HG02943 (cell line): ENCODE measurements at regions not wholly inside any gene's neighbourhood (a gene's known extent, or its start where the extent isn't known, plus 50 kb on each side); places are given as distances from the start of the nearest gene placed in this dataset.
"Not testable (repeated sequence)": the region's sequence is repeated elsewhere in the genome, so short reads cannot be mapped to it uniquely, and the experiment has no call there.

Experiments used
- ATAC-seq: cut with Tn5 transposase; IDR thresholded peaks from one replicate; pipeline ENCODE4 v1.9.1; 2021; ENCODE audit warnings: mild to moderate bottlenecking, low read depth, moderate library complexity; ENCODE audit not compliant: unreplicated experiment

DNA sequence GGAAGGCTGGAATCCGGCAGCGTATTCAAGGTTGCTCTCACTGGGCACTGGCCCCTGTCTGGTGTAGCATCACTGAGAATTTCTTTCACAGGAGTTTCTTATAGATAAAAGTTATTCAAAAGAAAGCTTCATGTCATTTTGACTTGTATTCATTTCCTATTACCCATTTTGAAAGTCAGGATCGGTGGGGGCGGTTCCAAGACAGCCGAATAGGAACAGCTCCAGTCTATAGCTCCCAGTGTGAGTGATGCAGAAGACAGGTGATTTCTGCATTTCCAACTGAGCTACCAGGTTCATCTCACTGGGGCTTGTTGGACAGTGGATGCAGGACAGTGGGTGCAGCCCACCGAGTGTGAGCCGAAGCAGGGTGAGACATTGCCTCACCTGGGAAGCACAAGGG, 51.5 kb upstream of the CDC42EP3 start:
- ATAC-seq: not testable (repeated sequence)

DNA sequence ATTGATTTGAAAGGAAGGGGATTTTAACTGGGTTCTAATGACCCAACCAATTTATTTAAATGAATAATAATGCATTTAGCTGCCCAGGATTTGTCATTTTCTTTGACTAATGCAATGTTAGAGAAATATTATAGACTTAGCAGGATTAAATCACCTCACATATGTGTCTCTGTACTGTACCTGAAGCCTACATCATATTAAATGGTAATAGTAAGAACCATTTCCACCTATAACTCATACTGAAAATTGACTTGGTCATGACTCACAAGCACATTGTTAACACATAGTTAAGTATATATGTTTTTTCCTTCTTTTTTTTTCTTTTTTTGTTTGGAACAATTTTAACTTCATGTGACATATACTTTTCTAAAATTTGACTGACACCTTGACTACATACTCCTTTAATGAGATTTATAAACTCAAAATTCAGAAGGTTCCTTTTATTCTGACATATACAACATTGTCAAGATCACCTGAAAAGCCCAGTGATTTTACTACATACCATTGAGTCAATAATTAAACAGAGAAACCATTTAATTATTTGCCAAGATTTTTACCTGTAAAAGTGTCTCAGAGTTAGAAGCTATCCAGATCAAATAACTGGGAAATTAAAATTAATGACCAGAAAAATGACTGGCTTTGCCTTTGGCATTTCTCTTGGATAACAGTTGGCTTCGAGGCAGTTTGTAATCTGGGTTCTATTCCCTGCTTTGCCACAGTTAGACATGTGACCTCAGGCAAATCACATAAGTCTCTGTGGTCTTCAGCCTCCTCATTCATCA, 58.8 kb upstream of the CDC42EP3 start:
- no peak for ATAC-seq

DNA sequence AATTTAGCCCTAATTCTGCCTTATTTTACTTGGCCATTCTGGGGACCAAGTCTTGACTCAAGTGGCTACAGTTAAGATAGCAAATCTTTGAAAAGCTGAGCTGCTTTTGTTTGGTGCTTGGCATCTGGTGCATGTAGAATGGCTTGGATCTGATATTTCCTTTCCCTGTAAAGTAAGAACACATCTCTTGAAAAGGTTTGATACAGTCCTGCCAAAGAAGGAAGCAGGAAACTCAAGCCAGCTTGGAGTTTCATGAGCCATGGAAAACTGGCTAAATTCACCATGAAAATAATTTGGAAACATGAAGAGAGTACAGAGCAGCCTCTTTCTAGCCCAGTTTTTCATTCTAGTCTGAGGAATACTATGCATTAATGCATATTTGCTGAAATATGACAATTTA, 61.0 kb upstream of the CDC42EP3 start:
- ATAC-seq: not testable (repeated sequence)

DNA sequence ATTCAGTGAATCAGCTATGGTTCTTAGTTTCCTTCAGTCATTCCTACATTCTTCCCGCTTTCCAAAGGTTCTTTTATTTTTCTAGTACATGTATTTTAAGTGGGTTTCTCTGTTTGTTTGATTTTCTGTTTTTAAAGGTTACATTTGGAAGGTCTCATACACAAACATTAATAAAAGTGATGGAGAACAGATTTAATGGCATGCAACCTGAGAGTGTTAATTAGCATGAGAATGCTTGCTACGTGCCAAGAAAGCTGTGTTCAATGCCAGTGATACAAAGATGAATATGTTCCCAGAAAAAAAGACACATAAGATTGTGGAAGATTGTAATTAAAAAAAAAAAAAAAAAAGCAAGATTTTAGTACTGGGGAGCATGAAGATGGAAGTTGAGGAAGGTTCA, 61.8 kb upstream of the CDC42EP3 start:
- ATAC-seq: no peak

DNA sequence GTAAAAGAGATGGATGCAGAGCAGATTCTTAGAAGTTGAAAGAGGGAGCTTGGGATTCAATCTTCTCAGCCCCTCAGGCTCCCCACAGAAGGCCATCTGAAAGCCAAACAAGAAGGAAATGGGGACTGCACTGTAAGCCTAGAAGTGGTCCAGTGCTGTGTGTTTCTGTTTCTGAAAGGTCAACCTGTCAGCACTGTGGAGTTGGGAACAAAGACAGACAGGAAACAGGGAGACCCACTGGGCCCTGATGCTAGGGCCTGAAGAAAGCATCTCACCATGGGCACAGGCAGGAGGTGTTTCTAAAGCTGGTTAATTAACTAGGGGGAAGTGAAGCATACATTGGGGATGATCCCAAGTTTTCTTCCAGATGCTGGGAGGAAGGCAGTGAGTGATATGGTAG, 62.5 kb upstream of the CDC42EP3 start:
- not testable (repeated sequence) for ATAC-seq

DNA sequence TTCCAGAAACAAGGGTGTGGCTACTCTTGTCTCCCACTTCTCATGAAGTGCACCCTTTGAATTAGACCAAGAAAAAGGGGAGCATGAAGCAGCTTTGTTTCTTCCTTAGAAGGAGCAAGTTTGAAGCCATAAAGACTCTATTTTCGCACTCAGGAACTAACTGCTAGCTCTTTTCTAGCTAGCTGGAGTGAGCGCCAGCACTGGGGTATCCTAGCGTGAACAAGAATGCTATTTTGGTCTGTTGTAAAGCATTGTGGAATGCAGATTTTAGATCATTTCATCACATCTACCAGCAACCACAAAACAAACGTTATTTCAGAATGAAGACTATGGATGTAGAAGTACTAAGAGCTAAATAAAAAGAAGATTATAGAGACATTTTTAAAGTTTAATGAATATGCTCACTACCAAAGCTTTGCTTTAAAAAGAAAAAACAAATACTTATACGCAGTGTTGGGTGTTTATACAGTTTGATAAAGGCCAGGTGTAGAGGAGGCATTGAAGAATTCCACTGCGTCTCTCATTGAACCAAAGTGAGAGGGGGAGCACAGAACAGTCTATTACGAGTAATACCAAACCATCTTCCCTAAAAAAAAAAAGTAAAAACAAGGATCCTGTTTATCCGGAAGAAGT, 63.6 kb upstream of the CDC42EP3 start:
- not testable (repeated sequence) for ATAC-seq

DNA sequence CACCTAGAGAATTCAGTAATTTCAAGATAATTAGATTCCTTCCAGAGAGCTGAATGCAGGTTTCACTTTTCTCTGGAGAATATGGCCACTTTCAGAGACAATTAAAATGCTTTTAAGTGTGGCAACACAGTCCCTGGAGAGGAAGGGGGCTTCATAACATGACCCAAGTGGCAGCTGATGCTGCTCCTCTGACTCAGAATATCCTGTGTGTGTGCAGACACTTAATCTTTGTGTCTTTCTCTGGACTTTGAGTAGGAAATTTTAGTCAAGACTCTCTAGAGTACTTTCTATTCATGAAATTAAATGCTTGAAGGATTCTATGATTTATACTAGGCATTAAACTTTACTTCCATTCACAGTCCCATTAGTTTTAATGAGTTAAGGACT, 64.1 kb upstream of the CDC42EP3 start:
- ATAC-seq: not testable (repeated sequence)

DNA sequence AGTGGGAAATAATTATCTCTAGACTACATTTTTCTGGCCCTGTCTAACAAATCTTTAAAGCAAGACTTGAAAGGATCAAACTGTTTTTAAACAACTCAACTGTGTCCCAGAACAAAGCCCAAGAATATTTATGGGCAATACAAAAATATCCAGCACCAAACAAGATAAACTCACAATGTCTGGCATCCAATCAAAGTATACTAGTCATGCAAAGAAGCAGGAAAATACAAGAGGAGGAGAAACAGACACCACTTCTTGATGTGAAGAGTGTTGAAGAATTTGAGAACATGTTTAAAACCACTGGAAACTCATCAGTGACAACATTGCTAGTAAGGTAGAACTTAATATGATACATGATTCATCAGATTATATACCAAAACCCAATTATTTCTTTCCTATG, 66.1 kb upstream of the CDC42EP3 start:
- no peak for ATAC-seq

DNA sequence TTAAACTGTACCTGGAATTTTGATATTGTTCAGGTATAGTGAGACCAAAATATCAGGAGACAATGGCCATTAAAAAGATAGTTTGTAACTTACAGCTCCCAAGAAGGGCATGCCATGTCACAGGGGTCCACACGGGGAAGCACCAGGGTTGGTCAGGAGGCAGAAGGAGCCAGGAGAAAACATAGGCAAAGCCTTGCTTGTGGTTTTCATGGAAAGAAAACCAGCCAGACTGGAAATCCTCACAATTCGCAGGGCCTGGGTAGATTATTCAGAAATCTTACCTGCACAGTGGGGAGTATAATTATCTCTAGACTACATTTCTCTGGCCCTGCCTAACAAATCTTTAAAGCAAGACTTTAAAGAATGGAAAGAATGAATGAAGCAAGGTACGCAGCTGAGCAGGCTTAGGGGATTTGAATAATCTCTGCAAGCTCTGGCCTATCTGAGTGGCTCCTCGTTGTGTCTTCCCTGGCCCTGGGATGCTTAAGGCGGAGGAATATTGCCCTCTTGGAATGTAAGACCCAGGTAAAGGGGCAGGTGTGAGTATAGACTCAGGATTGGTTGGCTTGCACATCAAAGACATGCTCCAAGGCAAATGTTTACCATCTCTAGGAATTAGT, 66.9 kb upstream of the CDC42EP3 start:
- ATAC-seq: no peak

DNA sequence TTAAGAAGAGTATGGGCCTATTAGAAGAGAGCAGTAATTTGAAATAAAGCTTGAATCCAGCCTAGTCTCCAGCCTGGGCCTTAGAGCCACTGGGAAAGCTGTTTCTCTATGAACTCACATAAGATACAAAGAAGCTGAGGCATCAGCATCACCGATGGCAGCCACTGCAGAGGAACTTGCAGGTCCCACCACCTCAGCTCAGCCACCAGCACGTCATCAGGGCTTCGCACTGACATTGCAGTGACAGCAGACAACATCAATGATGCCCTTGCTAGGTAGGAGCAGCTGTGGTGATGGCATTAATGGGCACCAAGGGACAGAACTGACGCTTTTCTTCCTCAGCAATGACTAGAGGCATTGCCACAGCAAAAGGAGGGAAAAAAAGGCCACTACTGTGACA, 67.7 kb upstream of the CDC42EP3 start:
- no peak for ATAC-seq

DNA sequence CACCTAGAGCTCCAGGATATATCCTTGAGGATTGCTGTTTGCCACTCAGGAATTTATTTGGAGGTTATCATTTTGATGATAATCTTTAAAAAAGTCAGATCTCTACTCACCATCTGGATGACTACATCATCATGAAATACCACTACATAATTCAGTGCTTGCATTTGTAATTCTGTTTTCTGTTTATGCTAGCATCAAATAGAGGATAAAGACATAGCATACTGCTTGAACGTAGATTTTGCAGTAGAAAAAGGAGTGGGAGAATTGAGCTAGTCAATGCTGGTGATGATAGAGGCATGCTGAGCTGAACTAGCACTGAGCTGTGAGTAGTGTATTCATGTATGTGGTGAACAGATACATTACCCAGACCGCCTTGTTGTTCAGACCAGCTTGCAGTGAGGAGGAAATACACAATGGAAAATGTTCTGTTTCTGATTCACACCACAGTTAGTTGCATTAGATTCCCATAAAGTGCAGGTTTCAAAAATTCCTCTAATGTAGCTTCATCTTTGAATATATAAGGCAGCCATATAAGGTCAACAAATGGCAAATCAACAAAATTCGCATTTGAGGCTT, 68.8 kb upstream of the CDC42EP3 start:
- no peak for ATAC-seq

DNA sequence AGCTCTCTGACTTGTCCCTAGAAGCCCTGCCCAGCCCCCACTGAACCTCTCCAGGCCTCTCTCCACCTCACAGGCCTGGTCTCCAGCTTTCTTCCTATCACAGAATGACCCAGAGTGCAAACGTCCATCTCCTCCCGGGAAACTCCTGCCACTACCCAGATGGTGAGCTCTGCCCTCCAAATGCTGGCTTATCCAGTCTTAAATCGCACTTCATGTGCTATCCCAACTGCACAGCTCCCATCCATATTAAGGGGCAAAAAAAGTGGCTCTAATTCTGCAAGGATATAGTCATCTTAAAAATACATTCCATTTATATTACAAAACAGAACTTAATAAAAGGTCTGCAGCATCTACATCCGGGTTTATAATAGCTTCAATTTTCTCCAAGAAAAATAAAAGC, 70.8 kb upstream of the CDC42EP3 start:
- ATAC-seq: no peak

DNA sequence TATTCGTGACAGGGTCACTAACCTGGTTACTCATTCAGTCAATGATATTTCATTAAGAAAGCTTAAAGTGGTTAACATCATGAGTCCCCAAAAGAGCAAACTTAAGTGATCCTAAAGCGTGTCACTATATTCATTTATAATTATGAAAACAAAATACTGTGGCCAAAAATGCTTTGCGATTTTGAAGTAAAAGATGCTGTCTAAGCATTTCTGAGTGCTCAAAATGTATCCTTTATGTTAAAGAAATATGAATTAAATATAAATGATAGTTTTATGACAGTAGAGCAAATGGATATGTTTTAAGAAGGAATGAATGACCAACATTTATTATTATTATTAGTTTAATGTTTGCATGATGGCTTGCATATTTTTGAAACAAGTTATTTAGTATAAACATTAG, 72.6 kb upstream of the CDC42EP3 start:
- no peak for ATAC-seq

DNA sequence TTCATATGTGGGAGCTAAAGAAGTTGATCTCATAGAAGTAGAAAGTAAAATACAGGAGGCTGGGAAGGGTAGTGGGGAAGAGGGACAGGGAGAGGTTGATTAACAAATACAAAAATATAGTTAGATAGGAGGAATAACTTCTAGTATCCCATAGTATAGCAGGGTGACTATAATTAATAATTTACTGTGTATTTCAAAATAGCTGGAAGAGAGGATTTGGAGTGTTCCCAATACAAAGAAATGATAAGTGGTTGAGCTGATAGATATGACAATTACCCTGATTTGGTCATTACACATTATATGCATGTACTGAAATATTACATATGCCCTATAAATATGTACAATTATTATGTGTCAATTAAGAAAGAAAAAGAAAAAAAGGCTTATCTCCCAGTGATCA, 73.5 kb upstream of the CDC42EP3 start:
- not testable (repeated sequence) for ATAC-seq

DNA sequence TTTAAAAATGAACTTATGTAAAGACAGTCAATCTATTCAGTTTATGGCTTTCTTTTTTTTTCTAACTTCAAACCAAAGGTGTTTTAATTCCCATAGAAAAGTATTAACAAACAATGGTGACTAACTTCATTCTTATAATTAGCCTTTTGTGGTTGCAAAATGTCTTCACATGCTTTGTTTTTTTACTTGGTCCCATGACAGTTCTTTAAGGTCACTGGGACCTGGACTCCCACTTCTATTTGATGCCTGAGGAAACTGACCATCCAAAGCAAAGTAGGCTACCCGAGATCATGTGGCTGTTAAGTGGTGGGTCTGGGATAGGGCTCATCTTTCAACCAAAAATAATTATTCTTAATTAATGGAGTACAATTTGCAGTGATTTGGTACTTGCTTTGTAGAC, 74.6 kb upstream of the CDC42EP3 start:
- not testable (repeated sequence) for ATAC-seq

DNA sequence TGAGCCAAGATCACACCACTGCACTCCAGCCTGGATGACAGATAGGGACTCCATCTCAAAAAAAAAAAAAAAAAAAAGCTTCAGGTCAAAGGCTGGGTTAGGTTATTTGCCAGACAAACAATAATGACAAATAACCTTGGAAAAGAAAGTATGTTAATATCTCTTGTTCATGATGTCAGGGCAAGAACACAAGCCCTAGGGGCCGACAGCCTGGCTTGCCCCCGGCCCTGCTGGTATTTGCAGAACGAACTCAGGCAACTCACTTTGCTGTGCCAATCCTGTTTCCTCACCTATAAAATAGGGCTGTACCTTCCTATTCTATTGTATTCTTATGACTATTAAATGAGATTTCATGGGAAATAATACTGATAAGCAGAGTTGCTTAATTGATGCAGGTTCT, 75.4 kb upstream of the CDC42EP3 start:
- no peak for ATAC-seq

DNA sequence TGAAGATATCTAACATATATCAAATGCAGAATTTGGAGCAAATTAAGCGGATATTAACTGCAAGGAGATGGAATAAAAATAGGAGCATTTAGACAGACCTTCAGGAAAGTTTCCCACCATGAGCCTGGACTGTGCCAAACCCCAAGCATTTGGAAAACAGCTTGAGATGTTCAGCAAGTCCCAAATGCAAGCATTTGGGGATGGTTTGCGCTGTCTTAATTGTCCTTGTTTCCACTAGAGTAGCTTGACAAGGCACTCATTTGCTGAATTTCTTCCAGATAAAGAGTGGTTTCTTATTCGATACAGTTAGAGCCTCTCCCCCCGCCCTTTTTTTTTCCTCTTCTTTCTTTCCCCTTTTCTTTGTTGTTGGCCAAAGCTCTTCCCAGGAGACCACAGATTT, 77.1 kb upstream of the CDC42EP3 start:
- no peak for ATAC-seq

DNA sequence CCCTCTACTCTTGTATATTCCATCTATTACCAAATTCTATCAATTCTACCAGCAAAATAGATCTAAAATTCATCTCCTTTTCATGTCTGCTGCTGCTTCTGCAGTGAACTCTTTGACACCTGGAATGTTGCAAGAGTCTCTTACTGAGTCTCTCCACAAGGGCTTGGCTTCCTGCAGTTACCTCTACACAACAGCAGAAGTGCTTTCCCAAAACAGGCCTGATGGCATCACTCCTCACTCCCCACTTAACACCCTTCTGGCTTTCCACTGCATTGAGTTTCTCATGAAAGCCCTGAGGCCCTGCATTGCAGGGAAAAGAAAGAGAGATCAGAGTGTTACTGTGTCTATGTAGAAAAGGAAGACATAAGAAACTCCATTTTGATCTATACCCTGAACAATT, 78.8 kb upstream of the CDC42EP3 start:
- ATAC-seq: not testable (repeated sequence)

DNA sequence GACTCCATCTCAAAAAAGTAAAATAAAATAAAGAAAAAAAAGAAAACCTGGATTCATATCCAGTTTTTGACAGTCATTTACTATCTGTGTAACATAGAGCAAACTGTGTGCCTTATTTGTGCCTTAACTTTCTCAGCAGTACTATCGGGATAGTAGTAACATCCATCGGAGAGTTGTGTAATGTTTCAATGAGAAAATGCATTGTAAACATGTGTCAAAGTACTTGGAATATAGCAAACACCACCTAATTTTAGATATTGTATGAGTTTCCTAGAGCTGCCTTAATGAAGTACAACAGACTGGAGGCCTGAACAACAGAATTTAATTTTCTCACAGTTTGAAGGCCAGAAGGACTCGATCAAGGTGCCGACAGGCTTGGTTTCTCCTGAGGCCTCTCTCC, 81.3 kb upstream of the CDC42EP3 start:
- no peak for ATAC-seq

DNA sequence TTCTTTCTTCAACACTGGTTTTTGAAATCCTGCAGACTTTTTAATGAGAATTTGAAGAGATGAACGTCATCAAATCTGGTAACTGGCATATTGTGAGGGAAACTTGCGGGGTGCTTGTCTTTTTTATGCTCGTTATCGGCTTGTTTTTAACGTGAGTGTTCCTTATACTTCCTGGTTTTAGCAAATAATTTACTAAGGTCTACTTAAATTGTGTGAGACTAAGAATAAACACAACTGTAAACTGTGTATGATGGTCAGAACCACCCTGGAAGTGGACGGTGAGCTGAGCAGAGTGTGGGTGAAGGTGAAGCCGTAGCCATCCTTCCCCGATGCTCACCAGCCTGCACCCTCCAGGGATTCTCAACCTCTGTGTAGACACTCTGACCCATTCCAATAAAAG, 82.3 kb upstream of the CDC42EP3 start:
- no peak for ATAC-seq

DNA sequence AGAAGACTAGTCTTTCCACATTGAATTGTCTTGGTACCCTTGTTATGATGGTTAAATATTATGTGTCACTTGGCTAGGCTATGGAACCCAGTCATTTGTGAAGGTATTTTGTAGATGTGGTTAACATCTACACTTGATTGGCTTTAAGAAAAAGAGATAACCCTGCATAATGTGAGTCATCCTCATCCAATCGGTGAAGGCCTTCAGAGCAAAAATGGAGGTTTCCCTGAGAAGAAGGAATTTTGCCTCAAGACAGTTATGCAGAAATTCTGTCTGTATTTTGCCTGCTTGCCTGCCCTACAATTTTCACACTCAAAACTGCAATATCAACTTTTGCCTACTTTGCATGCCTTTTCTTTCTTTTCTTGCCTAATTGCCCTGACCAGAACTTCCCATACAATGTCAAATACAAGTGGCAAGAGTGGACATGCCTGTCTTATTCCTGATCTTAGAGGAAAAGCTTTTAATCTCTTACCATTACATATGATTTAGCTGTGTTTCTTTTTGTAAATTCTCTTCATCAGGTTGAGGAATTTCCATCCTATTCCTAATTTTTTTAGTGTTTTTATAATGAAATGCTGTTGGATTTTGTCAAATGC, 84.6 kb upstream of the CDC42EP3 start:
- ATAC-seq: not testable (repeated sequence)
